ENCODE measurements at regions not wholly inside any gene's neighbourhood (a gene's known extent, or its start where the extent isn't known, plus 50 kb on each side); places are given as distances from the start of the nearest gene placed in this dataset.
"Not testable (repeated sequence)": the region's sequence is repeated elsewhere in the genome, so short reads cannot be mapped to it uniquely, and the experiment has no call there.

DNA sequence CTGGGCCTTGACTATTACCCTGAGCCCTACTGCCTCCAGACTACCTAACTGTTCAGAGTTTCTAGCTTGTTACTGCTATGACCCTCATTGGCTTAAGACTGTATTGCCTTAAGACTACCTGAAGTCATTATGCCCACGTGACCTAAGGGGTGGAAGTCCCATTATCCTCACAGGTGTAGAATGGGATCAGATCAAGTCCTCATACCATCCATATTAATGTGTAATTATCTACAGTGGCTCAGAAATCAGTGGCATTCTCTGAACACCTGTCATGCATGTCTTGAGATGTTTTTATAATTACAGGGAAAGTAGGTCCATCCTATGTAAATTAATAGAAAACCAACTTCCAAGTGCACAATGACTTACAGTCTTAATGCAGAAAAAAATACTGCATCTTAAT is 124.0 kb upstream of the CDC42EP3 start:
- DNase-seq (ENCODE audit: low spot score), result no peak
- H3K4me1 Mint-ChIP-seq (ENCODE audit: low read depth in 2 of 2), result peaks cover 0 to 4% of the 10 kb centered on the region in 2 donors
- no peak overlapping the region for H3K27ac Mint-ChIP-seq
- no peaks in the 10 kb centered on the region for H3K36me3 Mint-ChIP-seq
- peaks cover 2% of the 10 kb centered on the region for H3K9me3 Mint-ChIP-seq
- H3K27me3 Mint-ChIP-seq, result peaks cover 0 to 3% of the 10 kb centered on the region in 2 donors
- no peak overlapping the region for H3K4me3 Mint-ChIP-seq
- no peak for ATAC-seq

DNA sequence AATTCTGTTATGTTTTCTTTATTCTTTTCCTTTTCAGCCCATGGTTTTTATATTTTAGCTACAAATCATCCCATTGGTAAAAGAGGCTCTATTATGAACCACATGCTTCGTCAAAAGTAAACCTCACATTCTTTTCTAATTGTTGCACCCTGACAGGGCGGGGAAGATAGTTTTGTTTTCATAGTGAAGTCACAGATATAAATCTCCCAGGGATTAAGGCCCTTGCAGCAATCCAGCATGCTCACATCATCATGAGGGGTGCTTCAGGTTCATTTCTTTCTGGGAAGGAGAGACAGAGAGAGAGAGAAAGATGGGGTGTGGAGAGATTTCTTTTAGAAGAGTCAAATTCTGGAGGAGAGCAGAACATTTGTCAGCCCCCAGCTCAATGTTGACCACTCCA is 124.5 kb upstream of the CDC42EP3 start:
- peaks cover 2% of the 10 kb centered on the region for H3K9me3 Mint-ChIP-seq
- no peaks in the 10 kb centered on the region for H3K36me3 Mint-ChIP-seq
- ATAC-seq (no peak), DNase-seq (ENCODE audit: low spot score) (no peak)
- H3K27ac Mint-ChIP-seq, result no peak overlapping the region
- H3K4me1 Mint-ChIP-seq (ENCODE audit: low read depth in 2 of 2), result peaks cover 0 to 4% of the 10 kb centered on the region in 2 donors
- no peak overlapping the region for H3K4me3 Mint-ChIP-seq
- H3K27me3 Mint-ChIP-seq, result peaks cover 0 to 3% of the 10 kb centered on the region in 2 donors

- no peak for DNase-seq (ENCODE audit: low spot score)
- H3K27ac Mint-ChIP-seq, result no peak overlapping the region
- no peaks in the 10 kb centered on the region for H3K9me3 Mint-ChIP-seq
- no peak for ATAC-seq
- H3K4me1 Mint-ChIP-seq (ENCODE audit: low read depth in 2 of 2), result peaks cover 0 to 4% of the 10 kb centered on the region in 2 donors
- H3K4me3 Mint-ChIP-seq, result no peak overlapping the region
- H3K36me3 Mint-ChIP-seq, result no peaks in the 10 kb centered on the region
- no peaks in the 10 kb centered on the region for H3K27me3 Mint-ChIP-seq
Observed at GRCh38 chr2:37796481-37796880, 125.0 kb upstream of the CDC42EP3 start.

GRCh38 chr2:37797081-37797480 is 125.6 kb upstream of the CDC42EP3 start:
- H3K27me3 Mint-ChIP-seq, result no peaks in the 10 kb centered on the region
- H3K27ac Mint-ChIP-seq, result no peak overlapping the region
- H3K9me3 Mint-ChIP-seq, result no peaks in the 10 kb centered on the region
- H3K36me3 Mint-ChIP-seq, result no peaks in the 10 kb centered on the region
- ATAC-seq (no peak), DNase-seq (ENCODE audit: low spot score) (no peak)
- peaks cover 0 to 4% of the 10 kb centered on the region in 2 donors for H3K4me1 Mint-ChIP-seq (ENCODE audit: low read depth in 2 of 2)
- no peak overlapping the region for H3K4me3 Mint-ChIP-seq

GRCh38 chr2:37798315-37799005 is 126.6 kb upstream of the RMDN2 start:
- Mint-ChIP-seq H3K27me3 (no peaks in the 10 kb centered on the region), H3K9me3 (no peaks in the 10 kb centered on the region), H3K27ac (no peak overlapping the region), H3K4me1 (ENCODE audit: low read depth in 2 of 2) (no peaks in the 10 kb centered on the region), H3K36me3 (no peaks in the 10 kb centered on the region), H3K4me3 (no peak overlapping the region)
- ATAC-seq (no peak), DNase-seq (ENCODE audit: low spot score) (no peak)

- Mint-ChIP-seq H3K4me3 (no peak overlapping the region), H3K36me3 (no peaks in the 10 kb centered on the region), H3K27me3 (no peaks in the 10 kb centered on the region), H3K9me3 (no peaks in the 10 kb centered on the region), H3K27ac (no peak overlapping the region), H3K4me1 (ENCODE audit: low read depth in 2 of 2) (no peaks in the 10 kb centered on the region)
- ATAC-seq (no peak), DNase-seq (ENCODE audit: low spot score) (no peak)
Observed at GRCh38 chr2:37800176-37800858, 124.8 kb upstream of the RMDN2 start.

- DNase-seq (ENCODE audit: low spot score), result no peak
- ATAC-seq, result no peak
- H3K9me3 Mint-ChIP-seq, result no peaks in the 10 kb centered on the region
- peaks cover 0 to 3% of the 10 kb centered on the region in 2 donors for H3K27me3 Mint-ChIP-seq
- no peak overlapping the region for H3K27ac Mint-ChIP-seq
- no peak overlapping the region for H3K4me3 Mint-ChIP-seq
- no peaks in the 10 kb centered on the region for H3K4me1 Mint-ChIP-seq (ENCODE audit: low read depth in 2 of 2)
- peaks cover 9% of the 10 kb centered on the region for H3K36me3 Mint-ChIP-seq
Observed at GRCh38 chr2:37802211-37802752, 122.8 kb upstream of the RMDN2 start.

DNA sequence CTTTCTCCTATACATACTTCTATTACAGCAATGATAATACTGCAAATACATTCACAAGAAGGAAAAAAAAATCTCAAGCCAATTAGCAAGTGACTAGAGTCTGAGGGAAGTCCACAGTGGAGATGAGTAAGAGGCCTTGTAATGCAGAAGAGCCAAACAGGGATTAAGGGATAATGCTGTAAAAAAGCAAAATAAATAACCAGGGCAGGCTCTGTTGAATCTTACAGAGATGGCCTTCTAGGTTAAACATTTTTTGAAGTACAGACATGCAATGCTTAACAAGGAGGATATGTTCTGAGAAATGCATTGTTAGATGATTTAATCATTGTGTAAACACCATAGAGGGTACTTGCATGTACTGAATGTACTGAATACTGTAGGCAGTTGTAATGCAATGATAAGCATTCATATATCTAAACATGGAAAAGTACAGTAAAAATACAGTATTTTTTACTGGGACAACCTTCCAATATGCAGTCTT is 122.1 kb upstream of the RMDN2 start:
- H3K4me3 Mint-ChIP-seq, result no peak overlapping the region
- no peaks in the 10 kb centered on the region for H3K9me3 Mint-ChIP-seq
- H3K27ac Mint-ChIP-seq, result no peak overlapping the region
- peaks cover 0 to 3% of the 10 kb centered on the region in 2 donors for H3K27me3 Mint-ChIP-seq
- H3K36me3 Mint-ChIP-seq, result peaks cover 15% of the 10 kb centered on the region
- no peaks in the 10 kb centered on the region for H3K4me1 Mint-ChIP-seq (ENCODE audit: low read depth in 2 of 2)
- no peak for ATAC-seq
- no peak for DNase-seq (ENCODE audit: low spot score)

GRCh38 chr2:37806004-37806403 is 119.1 kb upstream of the RMDN2 start:
- H3K9me3 Mint-ChIP-seq; H3K27ac Mint-ChIP-seq; H3K4me3 Mint-ChIP-seq; DNase-seq (ENCODE audit: low spot score); H3K4me1 Mint-ChIP-seq (ENCODE audit: low read depth in 2 of 2); ATAC-seq; H3K27me3 Mint-ChIP-seq: not testable (repeated sequence)
- H3K36me3 Mint-ChIP-seq, result peaks cover 20% of the 10 kb centered on the region

GRCh38 chr2:37809525-37809924 is 115.6 kb upstream of the RMDN2 start:
- Mint-ChIP-seq H3K36me3 (peaks cover 20% of the 10 kb centered on the region), H3K4me3 (no peak overlapping the region), H3K9me3 (no peaks in the 10 kb centered on the region), H3K4me1 (ENCODE audit: low read depth in 2 of 2) (peaks cover 0 to 6% of the 10 kb centered on the region in 2 donors), H3K27ac (no peak overlapping the region), H3K27me3 (peaks cover 0 to 3% of the 10 kb centered on the region in 2 donors)
- DNase-seq (ENCODE audit: low spot score) (no peak), ATAC-seq (no peak)

DNA sequence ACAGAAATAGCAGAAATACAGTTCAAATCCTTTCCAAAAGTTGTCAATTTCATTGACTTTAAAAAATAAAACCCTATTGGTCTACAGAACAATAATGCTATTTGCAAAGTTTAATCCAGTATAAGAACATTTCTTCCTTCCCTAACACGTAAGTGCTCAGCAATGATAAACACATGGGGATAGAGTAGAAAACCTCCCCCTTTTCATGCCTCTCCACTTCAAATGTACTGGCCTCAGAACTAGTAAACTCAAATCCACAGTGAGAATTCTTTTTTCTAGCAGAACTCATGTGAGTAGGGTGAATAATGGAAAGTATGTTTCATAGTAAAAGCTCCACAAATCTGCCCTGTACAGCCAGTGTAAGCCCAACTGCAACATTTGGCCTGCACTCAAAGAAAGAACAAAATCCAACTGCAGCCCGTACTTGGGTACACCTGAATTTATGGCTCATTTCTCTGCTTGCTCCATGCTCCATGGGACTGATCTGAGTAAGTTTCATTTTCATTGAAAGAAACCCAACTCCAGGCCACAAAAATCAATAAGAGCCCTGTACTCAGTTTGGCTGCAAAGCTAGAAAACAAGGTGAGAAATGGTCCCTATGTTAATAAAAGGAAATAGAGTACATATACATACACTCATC is 115.0 kb upstream of the RMDN2 start:
- H3K27me3 Mint-ChIP-seq, result peaks cover 0 to 3% of the 10 kb centered on the region in 2 donors
- peaks cover 20% of the 10 kb centered on the region for H3K36me3 Mint-ChIP-seq
- no peak for DNase-seq (ENCODE audit: low spot score)
- no peak for ATAC-seq
- H3K4me3 Mint-ChIP-seq, result no peak overlapping the region
- peaks cover 0 to 6% of the 10 kb centered on the region in 2 donors for H3K4me1 Mint-ChIP-seq (ENCODE audit: low read depth in 2 of 2)
- no peaks in the 10 kb centered on the region for H3K9me3 Mint-ChIP-seq
- H3K27ac Mint-ChIP-seq, result no peak overlapping the region

GRCh38 chr2:37812414-37812813 is 112.7 kb upstream of the RMDN2 start:
- Mint-ChIP-seq H3K9me3 (no peaks in the 10 kb centered on the region), H3K36me3 (peaks cover 10% of the 10 kb centered on the region), H3K27ac (no peak overlapping the region), H3K27me3 (no peaks in the 10 kb centered on the region), H3K4me1 (ENCODE audit: low read depth in 2 of 2) (peaks cover 3 to 6% of the 10 kb centered on the region in 2 donors), H3K4me3 (no peak overlapping the region)
- no peak for DNase-seq (ENCODE audit: low spot score)
- no peak for ATAC-seq

DNA sequence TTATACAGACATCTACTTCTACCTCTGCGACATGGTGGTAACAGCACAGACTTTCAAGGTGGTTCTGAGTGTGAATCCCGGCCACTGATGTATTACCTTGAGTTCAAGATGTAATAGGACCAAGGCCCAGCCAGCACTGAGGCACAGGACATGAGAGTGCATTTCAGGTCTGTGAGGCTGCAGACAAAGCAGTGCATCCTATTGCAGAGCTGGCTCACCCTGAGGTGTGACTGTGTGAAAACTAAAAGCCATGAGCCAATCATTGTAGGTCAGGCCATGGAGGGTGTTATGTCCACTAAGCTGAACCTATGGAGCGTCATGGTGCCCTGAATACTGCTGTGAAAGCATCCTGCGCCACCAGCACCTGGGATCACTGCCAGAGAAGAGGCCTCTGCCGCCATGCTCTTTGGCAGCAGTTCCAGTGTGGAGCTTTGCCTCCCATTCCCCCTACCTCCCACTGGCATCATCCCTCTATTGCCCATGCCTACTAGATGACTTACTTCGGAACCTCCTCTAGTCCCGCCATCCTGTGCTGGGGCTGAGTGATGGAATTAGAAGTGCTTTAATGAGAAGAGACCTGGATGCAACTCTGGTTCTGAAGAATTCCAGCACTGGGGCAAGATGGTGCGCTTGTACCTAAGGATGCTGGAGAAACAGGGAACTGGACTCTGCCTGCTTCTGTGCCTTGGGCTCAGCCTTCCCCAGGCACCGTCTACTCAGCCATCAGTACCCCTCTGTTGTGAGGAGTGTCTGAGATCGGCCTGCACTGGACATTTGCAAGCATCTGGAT is 112.0 kb upstream of the RMDN2 start:
- H3K27me3 Mint-ChIP-seq, result no peaks in the 10 kb centered on the region
- H3K36me3 Mint-ChIP-seq, result peaks cover 5% of the 10 kb centered on the region
- no peak overlapping the region for H3K27ac Mint-ChIP-seq
- peaks cover 3 to 6% of the 10 kb centered on the region in 2 donors for H3K4me1 Mint-ChIP-seq (ENCODE audit: low read depth in 2 of 2)
- H3K9me3 Mint-ChIP-seq, result no peaks in the 10 kb centered on the region
- H3K4me3 Mint-ChIP-seq, result no peak overlapping the region
- no peak for DNase-seq (ENCODE audit: low spot score)
- ATAC-seq, result no peak

All from natural killer cell treated with Interleukin-12 subunit alpha and Interleukin-12 subunit beta and Interleukin-15 and Interleukin-18, amount 100 ng/mL, for 72 hours (primary cell).